Left cardiac atrium (tissue), 4 donors: ENCODE measurements at regions not wholly inside any gene's neighbourhood (a gene's known extent, or its start where the extent isn't known, plus 50 kb on each side); places are given as distances from the start of the nearest gene placed in this dataset.
A peak's percentile ranks its signal among the peaks of the same experiment; 100 is the strongest.
"Not testable (repeated sequence)": the region's sequence is repeated elsewhere in the genome, so short reads cannot be mapped to it uniquely, and the experiment has no call there.

Experiments
- ATAC-seq, 2 donors: fragments of 200-7000 bp; cut with Tn5 transposase; one replicate each; pipeline ENCODE4 v1.9.1; 2020; ENCODE audit warnings: mild to moderate bottlenecking in 2 of 2, moderate library complexity in 2 of 2
- DNase-seq: peaks from one replicate; pipeline ENCODE4 v3.0.0-alpha.2; 2020
- intact Hi-C, 2 donors: fragments of 100-400 bp; cut with DNase I; formaldehyde crosslinking; loops; one replicate each; pipeline versions ENCODE4 v1.14.1 to v1.15.1; 2022 to 2023
- donor health status: DM: no; HTN: yes; CAD: no.
- donor health status: DM: no; HTN: yes; CAD: no; lungs with severe emphysema.
- donor health status: DM: yes; HTN: yes; CAD: no.
- donor health status: Dilated cardiomyopathy.

DNA sequence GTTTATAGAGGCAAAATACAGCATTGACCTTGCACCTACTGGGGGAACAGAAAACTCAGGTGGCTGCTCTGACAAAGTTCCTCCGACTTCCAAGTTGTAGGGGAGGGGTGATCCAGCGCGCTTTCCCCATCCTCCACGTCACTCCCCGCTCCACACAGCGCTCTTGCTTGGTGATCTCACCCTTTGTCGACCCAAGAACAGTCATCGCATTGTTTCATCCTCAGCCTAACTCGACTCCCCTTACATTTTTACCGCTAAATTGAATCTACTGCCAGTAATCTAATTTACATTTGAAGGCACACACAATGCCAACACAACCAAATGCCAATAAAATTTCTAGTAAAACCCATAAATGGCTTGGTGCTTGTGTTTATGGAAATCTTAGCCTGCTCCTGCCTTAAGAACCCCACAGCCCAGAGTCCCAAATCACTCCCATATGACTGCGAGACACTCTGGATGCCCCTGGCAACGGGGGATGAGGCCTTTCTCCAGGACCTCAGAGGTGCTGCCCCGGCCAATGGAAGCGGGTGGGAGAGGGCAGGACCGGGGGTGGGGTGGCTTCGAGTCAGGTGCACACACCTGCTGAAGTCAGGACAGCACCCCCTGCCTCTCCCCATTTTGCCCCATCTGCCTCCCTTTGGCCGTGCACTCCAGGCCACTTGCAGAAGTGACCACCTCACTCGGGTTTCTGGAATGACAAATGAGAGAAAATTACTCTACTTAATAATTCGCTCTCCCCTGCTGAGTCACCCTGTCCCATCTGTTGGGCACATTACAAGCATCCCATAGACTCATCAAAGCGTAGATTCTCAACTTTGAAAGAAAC is 98.2 kb upstream of the GSC start:
- ATAC-seq (peak in 1 of 2 donors; percentile 37), DNase-seq (no peak)
- intact Hi-C loops, result no loop called here

DNA sequence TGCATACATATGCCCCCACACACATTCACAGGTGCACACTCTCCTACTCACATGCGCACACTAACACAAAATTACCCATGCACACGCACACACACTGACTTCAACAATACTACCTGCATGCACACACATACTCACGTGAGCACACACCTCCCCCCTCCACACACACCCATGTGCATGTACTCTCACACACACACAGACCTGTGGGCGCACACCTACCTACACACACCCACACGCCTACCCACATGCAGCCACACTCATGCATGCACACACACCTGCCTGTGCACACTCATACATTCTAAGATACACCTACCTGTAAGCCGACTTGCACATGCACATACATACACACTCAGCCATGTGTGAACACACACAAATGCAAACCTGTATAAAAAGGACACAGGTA is 97.3 kb upstream of the GSC start:
- intact Hi-C loops, result no loop called here
- DNase-seq (no peak), ATAC-seq (no peak)

DNA sequence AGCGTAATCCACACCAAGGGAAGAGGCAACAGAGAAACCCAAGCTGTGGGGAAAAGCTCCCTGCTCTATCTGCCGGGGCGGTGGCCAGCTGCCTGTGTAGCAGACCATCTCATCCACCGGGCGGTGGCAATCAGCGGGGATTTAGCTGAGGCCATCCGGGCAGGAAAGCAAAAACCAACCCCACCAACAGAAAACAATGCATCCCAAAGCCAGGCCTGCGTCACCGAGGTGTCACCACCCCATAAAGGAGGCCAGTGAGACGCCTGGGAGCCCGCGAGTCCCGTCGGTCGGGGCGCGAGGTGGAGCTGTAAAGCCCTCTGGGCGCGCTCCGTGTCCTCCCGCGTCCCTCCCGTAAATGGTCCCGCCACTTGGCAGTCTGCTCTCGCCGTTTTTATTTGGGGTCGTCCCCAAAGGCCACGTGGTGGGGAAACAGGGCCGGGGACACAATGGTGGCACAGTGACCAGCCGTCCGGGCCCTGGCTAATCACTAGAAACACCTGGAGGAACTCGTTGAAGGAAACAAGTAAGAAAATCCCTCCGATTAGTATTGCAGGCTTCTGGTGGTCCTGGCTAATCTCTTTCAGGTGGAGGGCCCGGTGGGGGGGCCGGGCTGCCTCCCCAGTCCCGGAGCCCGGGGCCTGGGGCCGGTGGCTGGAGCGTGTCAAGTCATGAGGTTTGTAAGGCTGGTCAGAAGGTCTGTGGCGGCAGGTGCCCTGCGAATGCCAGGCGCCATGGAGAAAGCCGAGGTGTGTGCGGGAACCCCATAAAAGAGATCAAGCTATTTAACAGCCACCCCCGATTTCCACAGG is 94.7 kb upstream of the GSC start:
- intact Hi-C loops, result no loop called here
- peak; percentile 30 to 41 for ATAC-seq
- peak; percentile 23 for DNase-seq

DNA sequence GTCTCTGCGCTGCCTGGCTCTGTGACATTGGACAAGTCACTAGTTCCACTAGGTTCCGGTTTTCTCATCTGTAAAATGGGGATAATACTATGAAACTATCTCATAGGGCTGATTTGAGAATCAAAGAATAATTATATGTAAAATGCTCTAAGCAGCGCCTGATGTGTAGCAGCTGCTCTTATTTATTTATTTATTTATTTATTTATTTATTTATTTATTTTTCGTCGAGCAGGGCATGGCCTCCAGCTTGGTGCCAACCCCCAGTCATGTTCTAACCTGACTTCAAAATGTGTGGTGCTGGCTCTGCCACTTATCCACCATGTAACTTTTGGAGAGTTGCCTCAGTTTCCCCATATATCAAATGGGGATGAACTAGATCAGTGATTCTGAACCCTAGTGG is 93.5 kb upstream of the GSC start:
- no peak for ATAC-seq
- DNase-seq, result no peak
- intact Hi-C loops, result no loop called here

DNA sequence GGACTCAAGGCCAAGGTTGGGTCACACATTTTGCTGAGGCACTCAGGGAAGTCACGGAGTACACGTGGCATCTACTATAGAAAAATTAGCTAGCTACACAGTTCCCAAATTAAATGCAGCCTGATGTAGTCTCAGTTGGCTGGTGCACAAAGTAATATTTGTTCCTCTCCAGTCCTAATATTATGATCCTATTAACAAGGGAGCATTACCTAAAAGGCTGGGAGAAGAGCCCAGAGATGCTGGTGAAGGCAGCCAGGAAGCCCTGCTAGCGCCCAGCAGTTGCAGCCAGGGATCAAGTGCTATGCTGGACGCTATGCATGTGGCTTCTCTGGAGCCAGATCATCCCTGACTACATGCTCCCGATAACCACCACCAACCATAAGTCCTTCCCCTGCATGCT is 88.0 kb upstream of the GSC start:
- intact Hi-C loops, result no loop called here
- DNase-seq (no peak), ATAC-seq (no peak)

DNA sequence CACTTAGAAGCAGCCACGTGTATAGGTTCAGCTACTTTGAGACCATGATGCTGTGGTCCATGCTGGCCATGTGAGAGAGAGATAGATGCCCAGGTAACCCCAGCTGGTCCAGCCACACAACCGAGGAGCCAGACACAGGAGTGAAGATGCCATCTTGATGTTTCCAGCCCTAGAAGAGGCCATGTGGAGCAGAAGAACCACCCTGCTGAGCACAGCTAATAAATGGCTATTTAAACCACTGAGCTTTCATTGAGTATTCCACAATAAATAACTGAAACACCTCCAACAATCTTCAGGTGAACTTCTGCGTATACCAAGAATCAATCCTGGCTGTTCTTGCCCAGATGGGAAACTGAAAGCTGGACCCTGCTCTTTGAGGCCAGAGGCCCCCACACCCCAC is 84.0 kb upstream of the GSC start:
- intact Hi-C loops, result no loop called here
- DNase-seq (no peak), ATAC-seq (no peak)

DNA sequence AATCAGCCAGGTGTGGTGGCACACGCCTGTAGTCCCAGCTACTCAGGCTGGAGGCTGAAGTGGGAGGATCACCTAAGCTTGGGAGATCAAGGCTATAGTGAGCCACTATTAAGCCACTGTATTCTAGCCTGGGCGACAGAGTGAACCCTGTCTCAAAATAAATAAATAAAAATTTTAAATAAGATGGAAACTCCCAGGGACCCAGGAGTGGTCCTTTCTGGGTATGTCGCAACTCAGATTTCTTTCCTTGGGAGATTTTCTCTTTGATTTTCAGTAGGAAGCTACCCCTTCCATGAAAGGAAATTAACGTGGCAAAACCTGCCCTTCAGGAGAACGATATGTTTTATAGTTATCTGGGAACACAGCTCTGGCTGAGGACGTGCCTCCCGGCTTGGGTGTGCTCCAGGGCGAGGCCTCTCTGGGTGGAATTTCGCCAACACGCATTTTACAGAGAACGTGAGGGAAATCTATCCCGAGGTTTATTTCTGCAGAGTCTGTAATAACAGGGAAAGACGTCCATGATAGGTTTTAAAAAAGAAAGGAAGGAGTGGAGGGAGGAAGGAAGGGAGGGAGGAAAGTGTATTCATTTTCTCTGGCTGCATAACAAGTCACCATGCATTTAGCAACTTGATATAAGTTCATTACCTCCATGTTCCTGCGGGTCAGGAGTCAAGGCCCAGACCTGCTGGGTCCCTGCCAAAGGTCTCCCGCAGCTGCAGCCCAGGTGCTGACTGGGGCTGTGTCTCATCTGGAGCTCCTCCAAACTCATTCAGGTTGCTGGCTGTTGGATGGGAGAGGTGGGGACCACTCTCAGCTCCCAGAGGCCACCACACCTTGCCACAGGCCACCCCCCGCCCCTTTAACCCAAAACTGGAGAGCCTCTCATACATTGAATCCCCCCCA is 80.6 kb upstream of the GSC start:
- no peak for ATAC-seq
- intact Hi-C loops, result no loop called here
- no peak for DNase-seq

DNA sequence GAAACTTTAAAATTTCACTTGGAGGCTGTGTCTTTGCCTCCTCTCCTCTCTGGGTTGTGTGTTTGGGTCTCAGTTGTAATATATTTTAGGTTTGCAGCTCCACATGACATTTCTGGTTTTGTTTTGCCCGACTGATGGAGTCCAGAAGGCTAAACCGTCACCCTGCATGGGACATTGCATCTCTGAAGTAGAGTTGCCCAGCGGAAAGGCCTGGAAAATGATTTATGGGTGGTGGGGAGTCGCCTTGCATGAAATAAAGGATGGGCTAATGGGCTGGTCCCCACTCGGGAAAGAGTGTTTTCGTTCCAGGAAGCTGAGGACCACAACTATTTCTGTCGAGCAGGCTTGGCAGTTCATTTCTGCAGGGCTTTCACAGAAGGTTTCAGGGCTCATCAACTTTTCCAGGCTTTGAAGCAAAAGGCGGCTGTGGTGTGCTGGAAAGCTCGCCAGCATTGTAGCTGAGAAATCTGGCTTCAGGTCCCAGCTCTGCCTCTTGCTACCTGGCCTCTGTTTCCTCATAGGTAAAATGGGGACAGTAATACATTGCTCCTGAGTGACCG is 74.8 kb upstream of the GSC start:
- ATAC-seq (no peak), DNase-seq (no peak)
- intact Hi-C loops, result no loop called here

DNA sequence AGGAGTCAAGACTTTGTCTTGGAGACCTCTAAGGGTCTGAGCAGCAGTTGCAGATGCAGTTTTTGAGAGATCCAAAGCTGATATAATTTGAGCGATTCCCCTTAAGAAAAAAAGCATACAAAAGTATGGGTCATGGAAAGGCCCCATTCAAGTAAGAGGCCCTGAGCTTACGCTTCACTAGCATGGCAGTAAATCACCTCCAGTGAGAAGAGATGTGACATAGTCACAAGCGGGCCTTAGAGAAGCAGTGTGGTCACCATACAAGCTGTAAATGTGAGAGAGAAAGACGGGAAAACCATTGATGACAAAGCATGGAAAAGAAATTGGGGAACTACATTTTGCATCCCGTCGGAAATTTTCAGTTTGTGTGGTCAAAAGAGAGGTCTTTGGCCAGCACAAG is 70.6 kb upstream of the GSC start:
- intact Hi-C loops, result no loop called here
- ATAC-seq, result no peak
- DNase-seq, result no peak

DNA sequence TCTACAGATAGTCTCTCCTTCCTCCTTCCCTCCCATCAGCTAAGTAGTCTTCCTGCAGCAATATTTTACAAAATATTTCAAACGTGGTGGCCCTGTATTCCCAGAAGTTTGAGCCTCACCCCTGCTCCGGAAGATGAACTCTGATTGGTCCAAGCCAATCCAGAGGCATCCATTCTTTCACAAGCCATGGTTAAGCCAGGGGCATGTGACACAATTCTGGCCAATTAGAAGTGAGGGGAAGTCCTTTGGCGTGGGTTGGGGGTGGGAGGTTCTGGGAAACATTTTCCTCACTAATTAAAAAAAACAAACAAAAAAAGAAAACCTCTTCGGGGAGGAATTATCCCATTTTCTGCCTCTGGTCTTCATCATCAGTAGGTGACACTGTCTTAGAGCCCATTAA is 69.4 kb upstream of the GSC start:
- ATAC-seq (no peak), DNase-seq (no peak)
- intact Hi-C loops, result no loop called here

DNA sequence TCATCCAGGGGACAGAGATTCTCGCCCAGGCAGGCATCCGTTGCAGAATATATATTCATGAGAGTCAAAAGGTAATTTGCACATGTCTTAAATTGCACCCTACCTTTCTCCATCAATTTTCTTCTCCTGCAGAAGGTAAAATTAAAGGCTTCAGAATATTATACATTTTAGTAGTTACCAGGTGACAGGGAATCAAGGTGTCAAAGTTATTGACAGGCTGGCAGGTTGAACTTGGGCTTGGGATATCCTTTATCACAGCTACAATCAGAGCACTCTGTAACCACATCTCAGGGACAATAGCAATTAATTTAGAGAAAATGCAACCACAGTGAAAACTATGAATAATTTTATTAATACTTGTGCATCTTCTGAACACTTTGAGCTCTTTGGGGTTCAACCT is 66.9 kb upstream of the GSC start:
- intact Hi-C loops, result no loop called here
- no peak for DNase-seq
- no peak for ATAC-seq

DNA sequence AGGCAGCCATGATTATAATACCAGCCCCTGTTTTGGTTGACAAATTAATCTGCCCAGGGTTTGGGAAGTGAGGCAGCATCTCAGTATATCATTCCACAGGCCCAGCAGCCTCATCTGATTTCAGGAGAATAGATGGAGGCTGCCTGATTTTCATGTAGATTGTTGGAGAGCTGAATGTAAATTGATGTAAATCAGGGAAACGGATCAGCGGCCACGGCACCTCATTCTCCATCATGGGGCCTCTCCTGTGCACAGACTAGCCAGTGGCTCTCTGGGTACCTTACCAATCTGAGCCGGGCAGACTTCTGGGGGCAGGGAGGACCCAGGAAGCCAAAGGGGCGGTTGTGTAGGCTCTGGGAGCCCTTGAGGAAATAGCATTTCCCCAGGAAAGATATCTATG is 63.7 kb upstream of the GSC start:
- ATAC-seq, result no peak
- intact Hi-C loops, result no loop called here
- no peak for DNase-seq

DNA sequence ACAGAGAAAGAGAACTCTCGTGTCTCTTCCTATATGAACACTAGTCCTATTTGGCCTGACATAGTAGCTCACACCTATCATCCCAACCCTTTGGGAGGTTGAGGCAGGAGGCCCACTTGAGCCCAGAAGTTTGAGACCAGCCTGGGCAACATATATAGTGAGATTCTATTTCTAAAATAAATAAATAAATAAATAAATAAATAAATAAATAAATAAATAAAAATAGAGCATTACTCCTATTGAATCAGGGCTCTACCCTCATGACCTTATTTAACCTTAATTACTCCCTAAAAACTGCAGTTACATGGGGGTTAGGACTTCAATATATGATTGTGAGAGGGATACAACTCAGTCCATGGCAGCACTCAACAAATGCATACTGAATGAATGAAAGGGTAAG is 61.2 kb upstream of the GSC start:
- ATAC-seq, result no peak
- intact Hi-C loops, result no loop called here
- DNase-seq, result no peak

DNA sequence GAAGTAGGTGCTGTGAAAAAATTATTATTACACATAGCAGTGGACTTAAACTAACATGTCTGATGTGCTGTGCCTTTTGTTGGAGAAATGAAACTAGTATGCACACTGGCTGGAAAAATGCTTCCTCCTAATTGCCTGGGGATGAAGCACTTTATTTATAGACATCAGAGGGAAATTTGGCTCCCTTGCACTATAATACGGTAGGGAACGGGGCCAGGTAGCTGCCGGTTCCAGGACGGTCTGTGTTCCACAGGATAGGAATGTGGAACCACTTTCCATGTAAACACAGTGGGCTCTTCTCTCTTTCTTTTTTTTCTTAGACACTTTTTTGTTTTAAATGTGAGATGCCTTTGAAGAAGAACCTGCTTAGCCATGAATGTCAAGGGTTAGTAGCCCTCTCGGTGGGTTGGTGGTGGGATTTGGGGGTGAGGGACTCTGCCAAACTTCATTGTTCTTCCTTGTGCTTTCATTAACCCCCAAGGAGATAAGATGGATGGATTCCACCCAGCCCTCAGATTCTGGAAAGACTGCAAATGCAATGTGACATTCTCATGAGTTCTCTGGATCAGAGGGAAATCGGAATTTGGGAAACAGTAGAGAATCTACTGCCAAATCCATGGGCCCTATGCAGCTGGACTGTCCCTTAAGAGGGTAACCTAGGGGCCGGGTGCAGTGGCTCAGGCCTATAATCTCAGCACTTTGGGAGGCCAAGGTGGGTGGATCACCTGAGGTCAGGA is 58.0 kb upstream of the GSC start:
- DNase-seq (peak; percentile 24), ATAC-seq (peak; percentile 64 to 85)
- intact Hi-C loops, result no loop called here

DNA sequence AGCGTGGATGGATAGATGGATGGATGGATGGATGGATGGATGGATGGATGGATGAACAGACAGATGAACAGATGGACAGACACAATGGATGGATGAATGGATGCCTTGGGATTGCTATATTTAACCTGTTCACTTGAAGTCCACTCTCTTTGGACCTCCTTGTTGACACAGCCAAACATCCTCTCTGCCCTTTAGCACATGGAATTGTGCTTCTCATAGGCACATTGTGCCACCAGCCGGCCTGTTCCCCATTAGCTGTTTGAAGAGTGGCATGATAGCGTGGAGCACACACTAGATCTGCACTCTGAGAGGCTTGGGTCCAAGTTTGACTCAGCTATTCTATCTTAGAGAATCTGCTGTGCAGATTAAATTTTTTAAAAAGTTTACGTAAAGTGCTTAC is 56.9 kb upstream of the GSC start:
- DNase-seq (no peak), ATAC-seq (no peak)
- intact Hi-C loops, result no loop called here

DNA sequence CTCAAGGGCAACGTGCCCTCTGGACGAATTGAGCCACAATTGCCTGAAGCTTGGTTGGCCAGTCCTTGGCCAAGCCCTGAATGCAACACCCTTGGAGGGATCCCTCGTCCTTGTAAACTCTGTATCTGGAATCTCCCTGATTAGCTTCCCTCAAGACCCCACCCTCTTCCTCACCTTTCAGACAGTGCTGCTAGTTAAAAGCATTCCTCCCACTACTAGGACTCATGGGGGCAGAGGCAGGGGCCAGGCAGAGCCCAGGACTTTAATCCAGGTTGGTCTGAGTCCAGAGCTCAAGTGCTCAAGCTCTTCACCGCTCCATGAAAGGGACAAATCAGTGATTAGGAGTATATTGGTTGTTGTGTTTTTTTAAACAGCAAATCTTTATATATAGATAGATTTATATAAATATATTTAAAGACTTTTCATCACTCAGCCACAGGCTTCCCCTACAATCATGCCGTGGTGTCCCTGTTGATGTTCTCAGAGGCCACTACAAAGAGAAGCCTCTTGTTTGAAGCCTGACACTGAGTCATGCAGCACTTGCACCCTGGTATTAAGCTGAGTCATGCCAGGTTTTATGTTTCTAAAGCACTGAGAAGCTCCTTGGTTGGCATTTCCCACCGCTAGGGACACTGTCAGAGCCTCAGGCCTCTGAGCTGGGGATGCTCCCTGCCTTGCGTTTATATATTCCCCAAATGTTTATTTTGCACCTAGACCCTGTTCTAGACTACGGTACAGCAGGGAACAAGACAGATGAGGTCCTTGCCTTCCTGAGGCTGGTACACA is 53.8 kb upstream of the GSC start:
- no peak for ATAC-seq
- intact Hi-C loops, result no loop called here
- DNase-seq, result no peak

DNA sequence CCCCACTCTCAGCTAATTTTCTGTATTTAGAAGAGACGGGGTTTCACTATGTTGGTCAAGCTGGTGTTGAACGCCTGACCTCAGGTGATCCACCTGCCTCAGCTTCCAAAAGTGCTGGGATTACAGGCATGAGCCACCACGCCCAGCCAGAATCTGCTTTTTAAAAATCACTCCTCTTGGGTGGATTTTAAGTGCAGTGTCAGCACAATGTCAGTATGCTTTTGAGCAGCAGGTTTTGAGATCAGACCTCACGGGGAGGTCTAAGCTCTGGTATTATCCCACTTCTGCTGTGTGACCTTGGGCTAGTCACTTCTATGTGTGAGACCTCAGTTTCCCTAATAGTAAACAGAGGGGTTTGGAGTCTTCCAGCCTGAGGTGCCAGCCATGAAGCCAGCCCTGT is 51.8 kb upstream of the GSC start:
- DNase-seq, result no peak

DNA sequence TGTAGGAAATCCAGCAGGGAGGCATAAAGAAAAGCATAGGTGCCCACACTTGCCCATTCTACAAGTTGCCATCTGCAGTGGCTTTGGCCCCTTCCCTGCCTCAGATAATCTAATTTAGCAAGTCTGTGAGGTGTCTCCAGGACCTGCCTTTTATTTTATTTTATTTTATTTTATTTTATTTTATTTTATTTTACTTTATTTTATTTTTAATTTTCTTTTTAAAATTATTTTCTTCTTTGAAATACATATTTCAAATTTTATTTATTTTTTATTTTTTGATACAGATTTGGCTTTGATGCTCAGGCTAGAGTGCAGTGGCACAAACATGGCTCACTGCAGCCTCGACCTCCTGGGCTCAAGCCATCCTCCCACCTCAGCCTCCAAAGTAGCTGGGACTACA is 51.0 kb upstream of the GSC start:
- ATAC-seq, intact Hi-C loops, DNase-seq: not testable (repeated sequence)

More for the DNA sequence above, 51.8 kb upstream of the GSC start:
- intact Hi-C loops, result no loop called here
- no peak for ATAC-seq
